ENCODE measurements at regions not wholly inside any gene's neighbourhood (a gene's known extent, or its start where the extent isn't known, plus 50 kb on each side); places are given as distances from the start of the nearest gene placed in this dataset.

GRCh38 chr15:88342666-88343065 lies 86.1 kb upstream of the NTRK3 start:
- CTCF ChIA-PET = no interaction called here
- no peak for DNase-seq
- TF ChIP-seq CTCF (IDR thresholded peaks at IDR 0.05; ENCODE audit: unreplicated experiment) = no peak
- no peaks in the 10 kb centered on the region for H3K9me3 Mint-ChIP-seq (ENCODE audit: low read depth, unreplicated experiment)
- no peak overlapping the region for H3K4me3 Mint-ChIP-seq (ENCODE audit: low read depth, unreplicated experiment)
- H3K27me3 Mint-ChIP-seq (ENCODE audit: unreplicated experiment) = peaks cover 39% of the 10 kb centered on the region
- no peak overlapping the region for H3K27ac Mint-ChIP-seq (ENCODE audit: unreplicated experiment)
- no peaks in the 10 kb centered on the region for H3K36me3 Mint-ChIP-seq (ENCODE audit: insufficient read depth, unreplicated experiment)
- BruUV-seq (replicated peaks) = no TSS peak
- no peaks in the 10 kb centered on the region for H3K4me1 Mint-ChIP-seq (ENCODE audit: low read depth, unreplicated experiment)
- intact Hi-C loops (cut with micrococcal nuclease; ENCODE audit: unreplicated experiment) = loop anchor here (10.0 kb wide), 1 partner anchor 332 kb away; no protein-coding TSS in a partner anchor

GRCh38 chr15:88341653-88342052 lies 85.1 kb upstream of the NTRK3 start:
- no peak for TF ChIP-seq CTCF (IDR thresholded peaks at IDR 0.05; ENCODE audit: unreplicated experiment)
- Mint-ChIP-seq H3K4me1 (ENCODE audit: low read depth, unreplicated experiment) (no peaks in the 10 kb centered on the region), H3K4me3 (ENCODE audit: low read depth, unreplicated experiment) (no peak overlapping the region), H3K27me3 (ENCODE audit: unreplicated experiment) (peaks cover 28% of the 10 kb centered on the region), H3K27ac (ENCODE audit: unreplicated experiment) (no peak overlapping the region), H3K9me3 (ENCODE audit: low read depth, unreplicated experiment) (no peaks in the 10 kb centered on the region), H3K36me3 (ENCODE audit: insufficient read depth, unreplicated experiment) (no peaks in the 10 kb centered on the region)
- BruUV-seq (replicated peaks) = no TSS peak
- no peak for DNase-seq
- CTCF ChIA-PET = no interaction called here
- intact Hi-C loops (cut with micrococcal nuclease; ENCODE audit: unreplicated experiment) = loop anchor here (10.0 kb wide), 1 partner anchor 333 kb away; no protein-coding TSS in a partner anchor

DNA sequence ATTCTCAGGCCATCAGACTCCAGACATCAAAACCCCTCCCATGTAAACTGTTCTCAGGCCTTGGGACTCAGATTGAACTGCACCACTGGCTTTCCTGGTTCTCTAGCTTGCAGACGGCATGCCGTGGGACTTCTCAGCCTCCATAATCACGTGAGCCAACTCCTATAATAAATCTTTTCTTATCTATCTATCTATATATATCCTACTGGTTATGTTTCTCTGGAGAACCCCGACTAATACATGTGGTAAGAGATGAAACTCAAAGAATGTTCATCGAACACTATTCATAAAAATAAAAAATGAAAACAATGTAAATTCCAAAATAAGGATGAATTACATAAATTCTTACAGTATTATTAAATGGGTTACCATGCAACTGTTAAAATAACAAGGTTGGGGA lies 84.5 kb upstream of the NTRK3 start:
- H3K27ac Mint-ChIP-seq (ENCODE audit: unreplicated experiment) = no peak overlapping the region
- no peaks in the 10 kb centered on the region for H3K36me3 Mint-ChIP-seq (ENCODE audit: insufficient read depth, unreplicated experiment)
- peaks cover 29% of the 10 kb centered on the region for H3K27me3 Mint-ChIP-seq (ENCODE audit: unreplicated experiment)
- CTCF ChIA-PET = no interaction called here
- intact Hi-C loops (cut with micrococcal nuclease; ENCODE audit: unreplicated experiment) = loop anchor here (10.0 kb wide), 1 partner anchor 334 kb away; no protein-coding TSS in a partner anchor
- no peaks in the 10 kb centered on the region for H3K4me1 Mint-ChIP-seq (ENCODE audit: low read depth, unreplicated experiment)
- BruUV-seq (replicated peaks) = no TSS peak
- no peak for DNase-seq
- no peak for TF ChIP-seq CTCF (IDR thresholded peaks at IDR 0.05; ENCODE audit: unreplicated experiment)
- no peaks in the 10 kb centered on the region for H3K9me3 Mint-ChIP-seq (ENCODE audit: low read depth, unreplicated experiment)
- H3K4me3 Mint-ChIP-seq (ENCODE audit: low read depth, unreplicated experiment) = no peak overlapping the region

DNA sequence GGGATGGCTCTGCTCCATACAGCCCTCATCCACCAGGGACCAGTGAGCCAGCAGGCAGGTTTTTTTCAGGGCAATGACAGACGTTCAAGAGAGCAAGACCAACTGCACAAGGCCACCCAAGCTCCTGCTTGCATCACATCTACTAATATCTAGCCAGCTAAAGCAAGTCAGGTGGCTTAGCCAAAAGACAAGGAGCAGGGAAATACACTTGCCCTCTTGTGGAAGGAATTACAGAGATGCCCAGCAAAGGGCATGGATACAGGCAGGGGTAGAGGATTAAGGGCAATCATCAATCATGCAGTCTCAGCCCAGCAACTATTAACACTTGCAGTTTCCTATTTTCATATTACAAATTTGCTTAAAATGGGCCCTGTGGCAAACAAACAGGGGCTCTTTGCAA lies 81.5 kb upstream of the NTRK3 start:
- CTCF ChIA-PET = no interaction called here
- peaks cover 51% of the 10 kb centered on the region for H3K27me3 Mint-ChIP-seq (ENCODE audit: unreplicated experiment)
- H3K9me3 Mint-ChIP-seq (ENCODE audit: low read depth, unreplicated experiment) = no peaks in the 10 kb centered on the region
- intact Hi-C loops (cut with micrococcal nuclease; ENCODE audit: unreplicated experiment) = no loop called here
- H3K4me3 Mint-ChIP-seq (ENCODE audit: low read depth, unreplicated experiment) = no peak overlapping the region
- no peaks in the 10 kb centered on the region for H3K4me1 Mint-ChIP-seq (ENCODE audit: low read depth, unreplicated experiment)
- no peak overlapping the region for H3K27ac Mint-ChIP-seq (ENCODE audit: unreplicated experiment)
- no peaks in the 10 kb centered on the region for H3K36me3 Mint-ChIP-seq (ENCODE audit: insufficient read depth, unreplicated experiment)
- no peak for DNase-seq
- BruUV-seq (replicated peaks) = no TSS peak
- TF ChIP-seq CTCF (IDR thresholded peaks at IDR 0.05; ENCODE audit: unreplicated experiment) = no peak
